SW480 (cell line): ENCODE measurements at regions not wholly inside any gene's neighbourhood (a gene's known extent, or its start where the extent isn't known, plus 50 kb on each side); places are given as distances from the start of the nearest gene placed in this dataset.
A peak's percentile ranks its signal among the peaks of the same experiment; 100 is the strongest.
"Not testable (repeated sequence)": the region's sequence is repeated elsewhere in the genome, so short reads cannot be mapped to it uniquely, and the experiment has no call there.

Source experiments
- DNase-seq: peaks from one replicate; pipeline ENCODE4 v3.0.0-alpha.2; 2016; ENCODE audit warnings: low spot score

DNA sequence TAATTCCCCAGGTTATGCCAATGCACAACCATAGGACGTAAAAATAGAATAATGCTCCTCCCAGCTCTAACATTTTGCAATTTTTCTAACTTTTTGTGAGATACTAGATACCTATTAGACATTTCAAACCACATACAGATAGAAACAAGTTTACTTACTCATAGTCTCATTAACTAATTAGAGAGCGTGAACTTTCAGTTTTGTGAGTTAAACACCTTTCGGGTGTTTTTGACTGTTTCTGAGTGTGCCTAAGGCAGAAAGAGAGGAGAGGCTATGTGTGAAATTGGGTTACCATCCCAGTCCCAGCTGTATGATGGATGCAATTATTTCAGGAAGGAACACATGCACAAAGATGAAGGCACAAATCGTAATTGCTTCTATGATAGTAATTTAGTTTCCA, 300.4 kb upstream of the POU1F1 start:
- DNase-seq: no peak

DNA sequence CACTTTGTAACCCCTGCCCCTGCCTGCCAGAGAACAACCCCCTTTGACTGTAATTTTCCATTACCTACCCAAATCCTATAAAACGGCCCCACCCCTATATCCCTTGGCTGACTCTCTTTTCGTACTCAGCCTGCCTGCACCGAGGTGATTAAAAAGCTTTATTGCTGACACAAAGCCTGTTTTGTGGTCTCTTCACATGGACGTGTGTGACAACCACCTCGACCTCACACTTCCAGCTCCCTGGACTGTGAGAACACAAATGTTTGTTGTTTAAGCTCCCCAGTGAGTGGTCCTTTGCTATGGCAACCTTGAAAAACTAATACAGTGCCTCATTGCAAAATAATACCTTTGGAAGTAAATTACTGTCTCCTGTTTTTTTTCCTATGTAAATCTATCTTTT, 299.2 kb upstream of the POU1F1 start:
- DNase-seq: peak; percentile 34

GRCh38 chr3:87568331-87568730, 291.9 kb upstream of the POU1F1 start:
- DNase-seq: no peak

DNA sequence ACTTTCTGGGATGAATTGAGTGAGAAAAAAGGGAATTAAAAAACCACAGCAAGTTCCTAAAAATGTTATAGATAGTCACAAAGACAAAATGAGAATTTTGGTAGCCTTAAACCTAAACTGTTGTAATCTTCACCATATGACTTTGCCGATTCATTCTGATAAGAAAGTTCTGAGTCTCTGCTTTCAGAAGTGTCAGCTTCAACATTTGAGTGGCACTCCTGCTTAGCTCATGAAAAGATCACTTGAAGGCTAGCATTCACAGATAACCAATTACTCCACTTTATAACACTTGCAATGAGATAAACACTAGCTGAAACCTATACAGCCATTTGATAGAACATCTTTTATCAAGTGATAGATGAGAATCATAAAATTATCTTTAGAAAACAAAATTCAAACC, 288.1 kb upstream of the POU1F1 start:
- DNase-seq: no peak

DNA sequence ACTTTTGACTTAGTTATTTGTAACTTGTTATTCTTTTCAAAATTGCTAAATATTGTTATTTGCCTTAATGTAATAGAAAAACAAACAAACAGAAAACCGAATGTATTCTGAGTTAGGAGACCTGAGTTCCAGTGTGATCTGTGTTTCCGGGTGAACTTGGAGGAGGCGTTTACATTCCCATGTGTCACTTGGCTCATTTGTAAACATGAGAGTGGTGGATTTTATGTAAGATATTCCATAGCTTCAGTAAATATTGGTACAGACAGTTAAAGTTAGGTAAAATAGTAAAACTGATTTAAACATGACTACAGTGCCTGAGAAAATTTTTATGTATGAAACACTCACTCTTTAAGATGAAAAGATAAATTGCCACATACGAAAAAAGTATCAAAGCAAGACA, 287.3 kb upstream of the POU1F1 start:
- no peak for DNase-seq

DNA sequence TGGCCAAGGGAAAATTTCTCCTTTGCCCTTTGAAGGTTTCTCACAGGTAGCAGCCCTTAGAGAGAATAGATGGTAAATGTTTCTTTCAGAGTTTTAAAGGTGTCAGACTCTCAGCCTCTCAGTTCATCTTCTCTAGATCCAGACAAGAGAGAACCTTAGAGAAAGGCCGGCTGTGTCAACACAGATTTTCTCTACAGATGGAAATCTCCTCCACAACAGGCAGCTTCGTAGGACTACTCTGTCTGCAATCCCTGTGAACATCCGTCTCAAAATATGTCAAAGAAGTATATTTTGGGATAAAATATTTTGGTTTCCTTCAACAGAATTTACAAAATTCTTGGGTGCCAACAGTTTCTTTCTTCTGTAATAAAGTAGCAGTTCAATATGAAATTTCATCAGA, 282.1 kb upstream of the POU1F1 start:
- DNase-seq: no peak

- no peak for DNase-seq
These were observed 278.9 kb upstream of the POU1F1 start for GRCh38 chr3:87555290-87555689.

GRCh38 chr3:87553058-87553457, 276.7 kb upstream of the POU1F1 start:
- DNase-seq: peak; percentile 84

GRCh38 chr3:87550892-87551291, 274.5 kb upstream of the POU1F1 start:
- DNase-seq: no peak

DNA sequence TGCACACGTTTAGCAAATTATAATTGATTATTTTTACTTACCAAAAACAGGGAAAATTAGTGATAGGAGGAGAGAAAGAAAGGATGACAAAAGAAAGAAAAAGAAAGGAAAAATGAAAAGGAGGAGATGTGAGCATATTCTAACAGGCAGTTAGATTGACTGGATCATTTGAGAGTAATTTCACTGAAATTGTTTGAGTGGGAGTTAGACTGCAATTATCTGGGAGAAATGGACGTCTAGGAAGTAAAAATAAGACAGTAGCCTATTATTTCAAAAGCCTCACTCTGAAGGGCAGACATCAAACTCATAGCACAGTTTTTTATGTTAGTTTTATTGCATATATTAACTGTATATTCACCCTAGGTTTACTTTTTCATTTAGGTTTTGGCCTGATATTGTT, 272.8 kb upstream of the POU1F1 start:
- no peak for DNase-seq

GRCh38 chr3:87548271-87548670, 271.9 kb upstream of the POU1F1 start:
- DNase-seq: no peak

DNA sequence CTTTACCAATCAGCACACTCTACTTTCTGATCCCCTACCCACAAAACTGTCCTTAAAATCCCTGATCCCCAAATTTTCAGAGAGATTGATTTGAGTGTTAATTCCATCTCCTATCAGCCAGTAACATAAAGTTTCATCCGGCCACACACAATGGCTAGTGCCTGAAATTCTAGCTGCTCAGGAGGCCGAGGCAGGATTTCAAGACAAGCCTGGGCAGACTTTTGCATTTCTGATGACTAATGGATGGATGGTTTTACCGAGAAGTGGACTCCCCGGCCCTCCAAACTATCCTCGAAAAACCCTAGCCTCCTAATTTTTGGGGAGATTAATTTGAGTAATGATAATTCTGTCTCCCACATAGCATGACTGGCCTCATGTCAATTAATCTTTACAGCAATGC, 269.8 kb upstream of the POU1F1 start:
- DNase-seq: no peak

- DNase-seq: peak; percentile 4
These were observed 267.0 kb upstream of the POU1F1 start for GRCh38 chr3:87543408-87543807.

DNA sequence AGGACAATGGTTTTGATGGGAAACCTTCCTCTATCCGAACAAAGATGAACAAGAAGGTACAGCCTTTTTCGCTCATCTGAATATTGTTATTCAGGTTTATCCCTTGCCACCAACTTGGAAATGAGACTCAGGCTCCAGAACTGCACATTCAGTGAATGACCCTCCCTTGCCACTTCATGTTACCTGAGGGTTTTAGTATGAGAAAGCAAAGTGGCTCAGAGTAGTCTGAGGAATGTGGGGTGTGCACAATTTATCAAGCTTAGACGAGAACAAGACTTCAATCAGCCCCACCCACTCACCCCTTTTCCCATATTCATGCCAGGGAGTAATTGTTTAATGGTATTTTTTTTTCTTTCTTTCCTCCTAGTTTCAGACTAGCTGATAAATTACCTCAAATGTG, 265.3 kb upstream of the POU1F1 start:
- no peak for DNase-seq

- DNase-seq: not testable (repeated sequence)
These were observed 262.3 kb upstream of the POU1F1 start for GRCh38 chr3:87538722-87539121.

DNA sequence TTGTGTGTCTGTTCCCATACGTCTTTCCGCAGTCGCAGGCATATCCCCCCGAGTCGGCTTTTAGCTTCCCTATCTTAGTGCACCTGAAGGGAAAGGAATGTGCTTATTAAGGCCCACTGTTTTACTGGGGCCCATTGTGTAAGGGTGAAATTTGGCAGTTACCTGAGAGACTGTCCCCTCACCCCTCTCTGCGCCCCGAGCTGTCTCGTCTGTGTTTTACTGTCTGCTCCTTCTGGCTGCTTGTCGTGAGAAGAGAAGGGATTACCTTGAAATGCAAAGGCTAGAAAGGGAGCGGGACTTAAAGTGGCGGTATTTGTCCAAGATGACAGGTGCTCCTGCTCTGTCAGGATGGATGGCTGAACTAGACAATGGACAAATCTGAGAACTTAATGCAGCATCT, 233.0 kb upstream of the POU1F1 start:
- no peak for DNase-seq

GRCh38 chr3:87508921-87509320, 232.5 kb upstream of the POU1F1 start:
- no peak for DNase-seq

DNA sequence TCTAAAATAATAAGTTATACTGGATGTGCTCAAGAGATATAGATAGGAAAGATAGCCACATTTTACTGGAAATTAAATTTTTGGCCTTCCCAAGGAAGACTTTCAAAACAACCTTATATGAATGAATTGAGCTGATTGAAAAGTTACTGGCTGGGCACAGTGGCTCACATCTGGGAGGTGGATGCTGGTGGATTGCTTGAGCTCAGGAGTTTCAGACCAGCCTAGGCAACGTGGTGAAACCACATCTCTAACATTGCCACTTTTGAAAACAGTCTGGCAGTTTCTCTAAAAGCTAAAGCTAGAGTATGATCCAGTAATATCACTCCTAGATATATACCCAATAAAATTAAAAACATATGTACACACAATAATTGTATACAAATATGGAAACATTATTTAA, 231.4 kb upstream of the POU1F1 start:
- no peak for DNase-seq

- peak; percentile 52 for DNase-seq
These were observed 227.6 kb upstream of the POU1F1 start for GRCh38 chr3:87503900-87504498.

- no peak for DNase-seq
These were observed 224.7 kb upstream of the POU1F1 start for GRCh38 chr3:87501076-87501475.

GRCh38 chr3:87498358-87499080, 222.1 kb upstream of the POU1F1 start:
- no peak for DNase-seq

DNA sequence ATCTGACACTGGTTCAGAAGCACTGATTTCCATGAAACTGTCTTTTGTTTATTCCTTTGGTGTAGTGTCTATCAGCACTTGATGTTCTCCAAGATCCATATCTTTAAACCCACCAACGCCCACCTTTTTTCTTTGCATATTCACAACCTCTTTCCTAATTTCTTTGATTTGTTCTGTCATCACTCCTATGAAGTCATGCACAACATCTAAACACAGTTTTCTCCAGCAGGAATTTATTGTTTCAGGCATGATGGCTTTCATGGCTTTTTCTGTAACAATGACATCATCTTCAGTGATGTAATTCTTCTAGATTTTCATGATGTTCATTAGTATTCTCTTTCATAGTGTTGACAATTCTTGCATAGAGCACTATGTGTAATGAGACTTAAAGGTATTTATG, 219.6 kb upstream of the POU1F1 start:
- no peak for DNase-seq

GRCh38 chr3:87494264-87494663, 217.9 kb upstream of the POU1F1 start:
- DNase-seq: no peak

- DNase-seq: no peak
These were observed 215.5 kb upstream of the POU1F1 start for GRCh38 chr3:87491843-87492242.
